B cell (primary cell): ENCODE measurements at regions not wholly inside any gene's neighbourhood (a gene's known extent, or its start where the extent isn't known, plus 50 kb on each side); places are given as distances from the start of the nearest gene placed in this dataset.

ENCODE experiments used
- CTCF ChIP-seq: fragments of 200-600 bp; IDR thresholded peaks from one replicate; pipeline ENCODE4 v1.8.0; 2022; ENCODE audit warnings: antibody characterized with exemption, mild to moderate bottlenecking
- EZH2 ChIP-seq: IDR thresholded peaks from 2 replicates; pipeline ENCODE4 v1.6.1; 2012; ENCODE audit warnings: borderline replicate concordance, low read depth, mild to moderate bottlenecking, moderate library complexity, low read length; ENCODE audit not compliant: insufficient read depth, poor library complexity, severe bottlenecking

- TF ChIP-seq CTCF (no peak), EZH2 (no peak)
Observed at GRCh38 chr6:22681761-22682160, 112.4 kb downstream of the HDGFL1 start.
